DOHH2 (cell line): ENCODE measurements at regions not wholly inside any gene's neighbourhood (a gene's known extent, or its start where the extent isn't known, plus 50 kb on each side); places are given as distances from the start of the nearest gene placed in this dataset.

Source experiments
- CTCF ChIP-seq: fragments of 200-600 bp; sonication (generic); IDR thresholded peaks from one replicate; pipeline ENCODE4 v1.5.1; 2014; ENCODE audit warnings: antibody characterized with exemption, mild to moderate bottlenecking, low read depth, low read length; ENCODE audit not compliant: poor library complexity, severe bottlenecking
- EZH2phosphoT487 ChIP-seq: fragments of 200-600 bp; sonication (generic); IDR thresholded peaks from 2 replicates; pipeline ENCODE4 v1.6.1; 2017; ENCODE audit warnings: borderline replicate concordance, mild to moderate bottlenecking, antibody characterized with exemption, low read length, moderate library complexity, mixed read lengths

GRCh38 chr4:77500801-77501200, 104.8 kb upstream of the CXCL13 start:
- no peak for TF ChIP-seq CTCF
- TF ChIP-seq EZH2phosphoT487, result no peak
